Amniotic stem cell (primary cell): ENCODE measurements at regions not wholly inside any gene's neighbourhood (a gene's known extent, or its start where the extent isn't known, plus 50 kb on each side); places are given as distances from the start of the nearest gene placed in this dataset.
A peak's percentile ranks its signal among the peaks of the same experiment; 100 is the strongest.
"Not testable (repeated sequence)": the region's sequence is repeated elsewhere in the genome, so short reads cannot be mapped to it uniquely, and the experiment has no call there.

Experiments
- DNase-seq: peaks from one replicate; lab custom pipeline; 2025; lab: John Stamatoyannopoulos, UW

- not testable (repeated sequence) for DNase-seq
Measured at GRCh38 chr13:46466074-46466473, 79.0 kb upstream of the RUBCNL start.

DNA sequence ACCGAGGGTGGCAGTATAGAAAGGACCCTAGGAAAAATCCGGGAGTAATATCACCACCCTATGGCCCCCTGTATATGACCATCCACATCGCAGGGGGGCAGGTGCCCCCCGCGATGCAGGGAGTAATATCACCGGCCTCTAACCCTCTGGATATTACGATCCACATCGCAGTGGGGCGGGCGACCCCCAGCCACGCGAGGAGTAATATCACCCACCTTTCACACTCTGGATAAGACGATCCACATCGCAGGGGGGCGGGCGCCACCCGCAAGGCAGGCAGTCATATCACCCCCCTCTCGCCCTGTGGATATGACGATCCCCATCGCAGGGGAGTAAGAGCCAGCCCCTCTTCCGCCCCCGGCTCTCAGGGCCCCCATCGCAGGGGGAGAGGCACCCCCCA is 76.7 kb upstream of the RUBCNL start:
- no peak for DNase-seq

- DNase-seq = not testable (repeated sequence)
Measured at GRCh38 chr13:46460223-46460622, 73.2 kb upstream of the RUBCNL start.

- not testable (repeated sequence) for DNase-seq
Measured at GRCh38 chr13:46457255-46457654, 70.2 kb upstream of the RUBCNL start.

DNA sequence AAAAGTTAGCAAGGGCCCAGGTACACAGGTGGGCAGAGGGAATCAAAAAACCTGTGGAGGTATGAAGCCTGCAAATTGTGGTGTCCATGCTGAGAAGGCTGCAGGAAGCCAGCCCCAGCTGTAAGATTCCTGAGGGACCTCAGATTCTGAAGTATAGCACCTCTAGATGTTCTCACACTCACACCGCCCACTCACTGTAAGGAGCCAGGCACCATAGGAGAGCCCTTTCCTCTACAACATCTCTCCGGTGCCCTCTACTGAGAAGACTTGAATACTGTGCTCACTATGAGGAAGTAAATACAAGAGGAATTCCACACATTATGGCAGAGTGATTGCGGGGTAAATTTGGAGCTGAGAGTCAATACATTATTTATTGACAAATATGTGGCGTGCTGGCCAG is 68.9 kb upstream of the RUBCNL start:
- peak; percentile 28 for DNase-seq

GRCh38 chr13:46451145-46451544 is 64.1 kb upstream of the RUBCNL start:
- DNase-seq = not testable (repeated sequence)

DNA sequence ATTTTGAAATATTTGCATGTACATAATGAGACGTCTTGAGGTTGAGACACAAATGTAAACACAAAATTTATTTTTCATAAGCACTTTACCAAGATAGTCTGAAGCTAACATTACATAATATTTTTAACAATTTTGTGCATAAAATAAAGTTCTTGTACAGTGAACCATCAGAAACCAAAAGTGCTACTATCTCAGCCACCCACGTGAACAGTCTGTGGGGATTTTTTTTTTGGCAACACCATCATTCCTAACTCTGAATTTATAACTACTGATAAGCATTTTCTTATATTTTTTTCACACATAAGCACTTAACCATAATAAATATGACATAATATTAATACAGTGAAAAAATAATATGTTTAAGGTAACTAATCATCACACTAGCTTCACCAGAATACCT is 62.9 kb upstream of the RUBCNL start:
- not testable (repeated sequence) for DNase-seq

DNA sequence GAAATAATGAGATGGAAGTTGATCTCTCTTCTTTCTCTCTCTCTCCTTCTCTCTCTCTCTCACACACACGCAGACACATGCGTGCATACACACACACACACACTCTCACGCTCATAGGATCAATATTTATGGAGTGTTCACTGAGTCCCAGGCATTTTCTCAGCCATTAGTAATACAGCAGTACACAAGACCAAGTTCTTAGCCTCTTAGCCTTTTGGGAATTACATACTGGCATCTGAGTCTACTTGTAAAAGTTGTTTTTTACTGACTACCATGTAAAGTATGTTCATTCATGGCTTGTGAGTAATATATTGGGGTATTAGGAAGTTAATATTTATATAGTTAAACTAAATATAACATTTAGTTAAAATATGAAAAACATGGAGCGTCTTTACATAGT is 61.1 kb upstream of the RUBCNL start:
- DNase-seq = not testable (repeated sequence)

DNA sequence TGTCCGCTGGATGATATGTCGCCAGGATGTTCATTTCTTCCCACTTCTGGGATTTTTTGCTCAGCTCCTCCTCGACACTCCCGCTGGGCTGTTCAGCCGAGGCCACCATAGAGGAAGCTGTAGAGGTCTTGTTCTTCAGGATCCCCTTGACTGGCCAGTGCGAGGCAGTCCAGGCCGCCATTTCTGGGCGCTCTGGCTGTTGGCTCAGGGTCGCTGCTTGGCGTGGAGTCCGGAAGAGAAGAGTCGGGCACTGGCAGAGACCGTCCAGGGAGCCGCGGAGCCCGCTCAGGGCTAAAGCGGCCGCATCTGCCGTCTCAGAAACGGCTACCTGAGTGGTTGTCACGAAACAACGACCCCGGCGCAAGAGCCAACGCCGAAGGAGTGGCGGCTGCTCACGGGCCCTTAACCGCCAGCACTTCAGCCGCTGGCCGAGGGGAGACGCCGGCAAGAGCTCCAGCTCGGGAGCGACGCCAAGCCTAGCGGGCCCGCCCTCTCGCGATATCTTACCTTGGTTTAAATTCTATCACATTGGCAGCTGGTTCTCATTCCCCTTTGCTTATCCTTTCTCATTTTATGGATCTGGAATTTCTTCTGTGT is 50.9 kb upstream of the RUBCNL start:
- not testable (repeated sequence) for DNase-seq
